ENCODE measurements at regions not wholly inside any gene's neighbourhood (a gene's known extent, or its start where the extent isn't known, plus 50 kb on each side); places are given as distances from the start of the nearest gene placed in this dataset.

DNA sequence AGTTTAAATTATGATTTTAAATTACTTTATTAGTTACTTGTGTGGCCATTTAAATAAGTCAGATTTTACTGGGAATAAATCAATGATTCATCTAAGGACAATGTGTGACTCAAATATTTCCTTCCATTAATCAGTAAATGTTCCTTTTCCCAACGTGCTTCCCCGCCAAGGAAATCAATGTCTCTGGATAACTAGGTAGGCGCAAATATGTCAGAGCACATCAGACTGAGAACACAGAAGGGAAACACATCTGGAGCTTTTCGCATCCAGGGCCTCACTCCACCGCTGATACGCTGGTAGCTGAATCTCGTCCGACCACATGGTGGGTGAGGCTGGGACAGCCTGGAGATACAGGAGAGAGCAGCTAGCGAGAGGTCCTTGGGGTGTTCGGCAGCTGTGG, 56.4 kb upstream of the RPS6KA2 start:
- Histone ChIP-seq H3K79me2 (ENCODE audit: insufficient read depth, low read length) (no peaks in the 10 kb centered on the region), H3K4me2 (replicated peaks; ENCODE audit: extremely low read depth, low read length, poor library complexity, severe bottlenecking) (no peak overlapping the region), H3K4me1 (ENCODE audit: control insufficient read depth in 1 of 2, insufficient read depth in 2 of 2, low read length in 2 of 2) (no peaks in the 10 kb centered on the region), H2AFZ (ENCODE audit: insufficient read depth, low read depth, low read length, poor library complexity, severe bottlenecking) (no peak overlapping the region), H4K20me1 (ENCODE audit: insufficient read depth, low read length) (no peaks in the 10 kb centered on the region), H3K27me3 (ENCODE audit: control insufficient read depth in 2 of 2, insufficient read depth in 2 of 2, low read length in 2 of 2) (no peaks in the 10 kb centered on the region), H3K9me3 (replicated peaks in 1 of 2; ENCODE audit: control insufficient read depth in 1 of 2, insufficient read depth in 1 of 2, low read length in 2 of 2) (peaks cover 0 to 7% of the 10 kb centered on the region in 2 donors), H3K9ac (ENCODE audit: insufficient read depth, low read length, poor library complexity, severe bottlenecking) (no peak overlapping the region), H3K4me3 (replicated peaks in 1 of 3; ENCODE audit: low read depth in 2 of 3, low read length in 3 of 3) (no peak overlapping the region), H3K36me3 (replicated peaks in 1 of 2; ENCODE audit: control insufficient read depth in 1 of 2, insufficient read depth in 2 of 2, low read length in 2 of 2) (no peaks in the 10 kb centered on the region), H3K27ac (ENCODE audit: low read depth in 1 of 2, low read length in 2 of 2) (no peak overlapping the region)
- intact Hi-C loops (cut with micrococcal nuclease): no loop called here
- Mint-ChIP-seq H3K27ac (no peak overlapping the region), H3K27me3 (ENCODE audit: low read depth in 3 of 3) (peaks cover 0 to 1% (median 0%) of the 10 kb centered on the region in 3 donors), H3K4me1 (peaks cover 3% of the 10 kb centered on the region), H3K9me3 (peaks cover 0 to 9% (median 5%) of the 10 kb centered on the region in 7 donors), H3K4me3 (no peak overlapping the region), H3K36me3 (no peaks in the 10 kb centered on the region)
- 93% methylated on average over 9 of the region's 10 CpGs for WGBS (ENCODE audit: insufficient coverage)
- TF ChIP-seq, protein P1, sequence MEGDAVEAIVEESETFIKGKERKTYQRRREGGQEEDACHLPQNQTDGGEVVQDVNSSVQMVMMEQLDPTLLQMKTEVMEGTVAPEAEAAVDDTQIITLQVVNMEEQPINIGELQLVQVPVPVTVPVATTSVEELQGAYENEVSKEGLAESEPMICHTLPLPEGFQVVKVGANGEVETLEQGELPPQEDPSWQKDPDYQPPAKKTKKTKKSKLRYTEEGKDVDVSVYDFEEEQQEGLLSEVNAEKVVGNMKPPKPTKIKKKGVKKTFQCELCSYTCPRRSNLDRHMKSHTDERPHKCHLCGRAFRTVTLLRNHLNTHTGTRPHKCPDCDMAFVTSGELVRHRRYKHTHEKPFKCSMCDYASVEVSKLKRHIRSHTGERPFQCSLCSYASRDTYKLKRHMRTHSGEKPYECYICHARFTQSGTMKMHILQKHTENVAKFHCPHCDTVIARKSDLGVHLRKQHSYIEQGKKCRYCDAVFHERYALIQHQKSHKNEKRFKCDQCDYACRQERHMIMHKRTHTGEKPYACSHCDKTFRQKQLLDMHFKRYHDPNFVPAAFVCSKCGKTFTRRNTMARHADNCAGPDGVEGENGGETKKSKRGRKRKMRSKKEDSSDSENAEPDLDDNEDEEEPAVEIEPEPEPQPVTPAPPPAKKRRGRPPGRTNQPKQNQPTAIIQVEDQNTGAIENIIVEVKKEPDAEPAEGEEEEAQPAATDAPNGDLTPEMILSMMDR (IDR thresholded peaks at IDR 0.05): no peak
- DNase-seq: no peak

DNA sequence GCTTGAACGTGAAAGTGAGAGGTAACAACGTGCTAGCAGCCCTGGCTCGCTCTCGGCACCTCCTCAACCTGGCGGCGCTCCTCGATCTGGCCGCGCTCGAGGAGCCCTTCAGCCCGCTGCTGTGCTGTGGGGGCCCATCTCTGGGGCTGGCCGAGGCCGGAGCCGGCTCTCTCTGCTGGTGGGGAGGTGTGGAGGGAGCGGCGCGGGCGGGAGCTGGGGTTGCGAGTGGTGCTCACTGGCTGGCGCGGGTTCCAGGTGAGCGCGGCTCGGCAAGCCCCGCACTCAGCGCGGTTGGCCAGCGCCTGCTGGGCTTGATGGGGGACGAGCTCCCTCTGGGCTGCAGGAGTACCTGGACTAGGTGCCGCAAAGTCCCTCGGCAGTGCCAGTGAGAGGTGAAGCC, 52.5 kb upstream of the RPS6KA2 start:
- Mint-ChIP-seq H3K4me1 (peaks cover 3% of the 10 kb centered on the region), H3K27ac (no peak overlapping the region), H3K27me3 (ENCODE audit: low read depth in 3 of 3) (peaks cover 2 to 6% (median 5%) of the 10 kb centered on the region in 3 donors), H3K36me3 (no peaks in the 10 kb centered on the region), H3K9me3 (peaks cover 0 to 9% (median 5%) of the 10 kb centered on the region in 7 donors), H3K4me3 (no peak overlapping the region)
- DNase-seq: no peak
- Histone ChIP-seq H3K27ac (ENCODE audit: low read depth in 1 of 2, low read length in 2 of 2) (no peak overlapping the region), H3K4me1 (ENCODE audit: control insufficient read depth in 1 of 2, insufficient read depth in 2 of 2, low read length in 2 of 2) (no peaks in the 10 kb centered on the region), H3K4me3 (replicated peaks in 1 of 3; ENCODE audit: low read depth in 2 of 3, low read length in 3 of 3) (no peak overlapping the region), H3K4me2 (replicated peaks; ENCODE audit: extremely low read depth, low read length, poor library complexity, severe bottlenecking) (no peak overlapping the region), H3K27me3 (ENCODE audit: control insufficient read depth in 2 of 2, insufficient read depth in 2 of 2, low read length in 2 of 2) (no peaks in the 10 kb centered on the region), H4K20me1 (ENCODE audit: insufficient read depth, low read length) (no peaks in the 10 kb centered on the region), H3K79me2 (ENCODE audit: insufficient read depth, low read length) (no peaks in the 10 kb centered on the region), H3K9ac (ENCODE audit: insufficient read depth, low read length, poor library complexity, severe bottlenecking) (no peak overlapping the region), H3K36me3 (replicated peaks in 1 of 2; ENCODE audit: control insufficient read depth in 1 of 2, insufficient read depth in 2 of 2, low read length in 2 of 2) (no peaks in the 10 kb centered on the region), H3K9me3 (replicated peaks in 1 of 2; ENCODE audit: control insufficient read depth in 1 of 2, insufficient read depth in 1 of 2, low read length in 2 of 2) (peaks cover 0 to 7% of the 10 kb centered on the region in 2 donors), H2AFZ (ENCODE audit: insufficient read depth, low read depth, low read length, poor library complexity, severe bottlenecking) (no peak overlapping the region)
- WGBS (ENCODE audit: insufficient coverage): 99% methylated on average over 26 of the region's 31 CpGs
- TF ChIP-seq, protein P1 (IDR thresholded peaks at IDR 0.05): no peak
- intact Hi-C loops (cut with micrococcal nuclease): no loop called here
